CD4-positive, alpha-beta T cell (primary cell): ENCODE measurements at regions not wholly inside any gene's neighbourhood (a gene's known extent, or its start where the extent isn't known, plus 50 kb on each side); places are given as distances from the start of the nearest gene placed in this dataset.

Source experiments
- ATAC-seq: fragments of 200-7000 bp; cut with Tn5 transposase; one replicate; pipeline ENCODE4 v1.10.0; 2022; ENCODE audit warnings: mild to moderate bottlenecking; ENCODE audit not compliant: poor library complexity
- CTCF ChIA-PET: fragments of 350-600 bp; sonication (Branson Sonifier 250); formaldehyde crosslinking; loops from one replicate; lab custom pipeline; 2021; ENCODE audit warnings: antibody characterized with exemption, inconsistent platforms; lab: Charles Lee
- POLR2A ChIA-PET: fragments of 350-600 bp; sonication (Branson Sonifier 250); formaldehyde crosslinking; loops from one replicate; lab custom pipeline; 2021; ENCODE audit warnings: antibody characterized with exemption, inconsistent platforms; lab: Charles Lee
- DNase-seq, 14 experiments: peaks; one replicate each; pipeline ENCODE4 v3.0.0-alpha.2; 2013 to 2020; ENCODE audit warnings: mixed read lengths in 2 of 14
- H3K27ac ChIP-seq, 2 donors: one replicate each; pipeline versions ENCODE4 v1.5.1 to v1.7.0; 2013; ENCODE audit warnings: low read length in 2 of 2, low read depth in 1 of 2, mild to moderate bottlenecking in 1 of 2
- H3K27me3 ChIP-seq, 2 experiments: 1 replicate in 1 of 2; 2 replicates in 1 of 2; pipeline versions ENCODE4 v1.6.1 to v1.7.0; 2013; ENCODE audit warnings: low read length in 2 of 2, control low read depth in 1 of 2, mild to moderate bottlenecking in 1 of 2, moderate library complexity in 1 of 2; ENCODE audit not compliant: insufficient read depth in 2 of 2, control insufficient read depth in 1 of 2
- H3K36me3 ChIP-seq: one replicate; pipeline ENCODE4 v1.6.1; 2013; ENCODE audit warnings: low read length, control low read depth; ENCODE audit not compliant: insufficient read depth
- H3K4me1 ChIP-seq: one replicate; pipeline ENCODE4 v1.6.1; 2013; ENCODE audit warnings: low read length, control low read depth; ENCODE audit not compliant: insufficient read depth
- H3K4me3 ChIP-seq: one replicate; pipeline ENCODE4 v1.5.1; 2013; ENCODE audit warnings: mild to moderate bottlenecking, low read length, moderate library complexity
- H3K9me3 ChIP-seq, 2 experiments: 1 replicate in 1 of 2; 2 replicates in 1 of 2; pipeline versions ENCODE4 v1.6.1 to v1.7.0; 2013; ENCODE audit warnings: low read length in 2 of 2, mild to moderate bottlenecking in 2 of 2, control low read depth in 1 of 2, moderate library complexity in 1 of 2; ENCODE audit not compliant: control insufficient read depth in 1 of 2, insufficient read depth in 1 of 2
- H3K27ac Mint-ChIP-seq: one replicate; pipeline ENCODE4 v1.8.0; 2020; ENCODE audit warnings: mixed read lengths
- H3K27me3 Mint-ChIP-seq: one replicate; pipeline ENCODE4 v1.8.0; 2021; ENCODE audit warnings: mixed read lengths
- H3K36me3 Mint-ChIP-seq: one replicate; pipeline ENCODE4 v1.8.0; 2021; ENCODE audit warnings: low read depth, mixed read lengths
- H3K4me1 Mint-ChIP-seq: one replicate; pipeline ENCODE4 v1.8.0; 2021; ENCODE audit warnings: low read depth, mixed read lengths
- H3K4me3 Mint-ChIP-seq: one replicate; pipeline ENCODE4 v1.8.0; 2020; ENCODE audit warnings: mild to moderate bottlenecking, mixed read lengths
- H3K9me3 Mint-ChIP-seq: one replicate; pipeline ENCODE4 v1.8.0; 2020; ENCODE audit warnings: mixed read lengths
- CTCF ChIP-seq: fragments of 200-600 bp; IDR thresholded peaks from one replicate; pipeline ENCODE4 v1.8.0; 2022; ENCODE audit warnings: antibody characterized with exemption, mild to moderate bottlenecking
- intact Hi-C, 2 experiments: fragments of 100-400 bp; cut with DNase I in 1 of 2; cut with micrococcal nuclease in 1 of 2; formaldehyde crosslinking; loops; one replicate each; pipeline versions ENCODE4 v1.15.1 to v1.9.0; 2023 to 2025; cut with DNase I, micrococcal nuclease

- H3K27me3 Mint-ChIP-seq = no peaks in the 10 kb centered on the region
- ATAC-seq = no peak
These were observed 154.4 kb upstream of the FAT3 start for GRCh38 chr11:92070026-92070889.

GRCh38 chr11:92067016-92067415, 157.6 kb upstream of the FAT3 start:
- no peak overlapping the region for H3K4me3 Mint-ChIP-seq
- H3K27me3 ChIP-seq = no peaks in the 10 kb centered on the region
- no peak overlapping the region for H3K27ac ChIP-seq
- H3K4me1 Mint-ChIP-seq = no peaks in the 10 kb centered on the region
- ChIA-PET CTCF (no interaction called here), POLR2A (no interaction called here)
- ATAC-seq (no peak), DNase-seq (no peak)
- peaks cover 0 to 4% of the 10 kb centered on the region in 2 experiments for H3K9me3 ChIP-seq
- H3K36me3 Mint-ChIP-seq = no peaks in the 10 kb centered on the region
- H3K27ac Mint-ChIP-seq = no peak overlapping the region
- H3K27me3 Mint-ChIP-seq = no peaks in the 10 kb centered on the region
- intact Hi-C loops = no loop called here
- no peak overlapping the region for H3K4me3 ChIP-seq
- no peak for TF ChIP-seq CTCF
- no peaks in the 10 kb centered on the region for H3K36me3 ChIP-seq
- peaks cover 16% of the 10 kb centered on the region for H3K9me3 Mint-ChIP-seq
- no peaks in the 10 kb centered on the region for H3K4me1 ChIP-seq

More at GRCh38 chr11:92070026-92070889, 154.4 kb upstream of the FAT3 start:
- no peaks in the 10 kb centered on the region for H3K4me1 Mint-ChIP-seq
- H3K27me3 ChIP-seq = no peaks in the 10 kb centered on the region
- CTCF ChIA-PET = no interaction called here
- no peaks in the 10 kb centered on the region for H3K36me3 Mint-ChIP-seq
- H3K9me3 ChIP-seq = no peaks in the 10 kb centered on the region
- POLR2A ChIA-PET = no interaction called here
- peaks cover 14% of the 10 kb centered on the region for H3K9me3 Mint-ChIP-seq
- H3K36me3 ChIP-seq = no peaks in the 10 kb centered on the region
- no peaks in the 10 kb centered on the region for H3K4me1 ChIP-seq
- intact Hi-C loops = no loop called here
- H3K4me3 ChIP-seq = no peak overlapping the region
- H3K27ac ChIP-seq = no peak overlapping the region
- no peak for TF ChIP-seq CTCF
- no peak overlapping the region for H3K27ac Mint-ChIP-seq
- H3K4me3 Mint-ChIP-seq = no peak overlapping the region
- DNase-seq = no peak

- Mint-ChIP-seq H3K36me3 (no peaks in the 10 kb centered on the region), H3K4me3 (no peak overlapping the region), H3K27me3 (no peaks in the 10 kb centered on the region), H3K9me3 (peaks cover 7% of the 10 kb centered on the region), H3K4me1 (no peaks in the 10 kb centered on the region), H3K27ac (no peak overlapping the region)
- no peaks in the 10 kb centered on the region for H3K27me3 ChIP-seq
- no peaks in the 10 kb centered on the region for H3K36me3 ChIP-seq
- H3K4me3 ChIP-seq = no peak overlapping the region
- DNase-seq (no peak), ATAC-seq (no peak)
- ChIA-PET POLR2A (no interaction called here), CTCF (no interaction called here)
- no peak overlapping the region for H3K27ac ChIP-seq
- peaks cover 0 to 4% of the 10 kb centered on the region in 2 experiments for H3K9me3 ChIP-seq
- intact Hi-C loops = no loop called here
- no peaks in the 10 kb centered on the region for H3K4me1 ChIP-seq
- no peak for TF ChIP-seq CTCF
These were observed 163.1 kb upstream of the FAT3 start for GRCh38 chr11:92061456-92062062.
